NCI-H226 (cell line): ENCODE measurements at regions not wholly inside any gene's neighbourhood (a gene's known extent, or its start where the extent isn't known, plus 50 kb on each side); places are given as distances from the start of the nearest gene placed in this dataset.
A peak's percentile ranks its signal among the peaks of the same experiment; 100 is the strongest.

Source experiments
- DNase-seq: peaks from one replicate; pipeline ENCODE4 v3.0.0-alpha.2; 2015

- DNase-seq = peak; percentile 2
Measured at GRCh38 chr18:68623342-68623741, 91.6 kb downstream of the TMX3 start.

- no peak for DNase-seq
Measured at GRCh38 chr18:68611311-68611710, 103.6 kb downstream of the TMX3 start.

- DNase-seq = no peak
Measured at GRCh38 chr18:68608851-68609490, 105.9 kb downstream of the TMX3 start.

GRCh38 chr18:68607852-68608251 is 107.1 kb downstream of the TMX3 start:
- DNase-seq = no peak

GRCh38 chr18:68604256-68604655 is 110.7 kb downstream of the TMX3 start:
- no peak for DNase-seq

GRCh38 chr18:68596016-68596415 is 118.9 kb downstream of the TMX3 start:
- no peak for DNase-seq

- DNase-seq = no peak
Measured at GRCh38 chr18:68588169-68588568, 126.7 kb downstream of the TMX3 start.

GRCh38 chr18:68583685-68584084 is 131.2 kb downstream of the TMX3 start:
- DNase-seq = no peak

- no peak for DNase-seq
Measured at GRCh38 chr18:68574311-68574710, 140.6 kb downstream of the TMX3 start.

GRCh38 chr18:68569936-68570335 is 145.0 kb downstream of the TMX3 start:
- DNase-seq = no peak

GRCh38 chr18:68568364-68569155 is 146.3 kb downstream of the TMX3 start:
- DNase-seq = no peak

- no peak for DNase-seq
Measured at GRCh38 chr18:68566991-68567390, 147.9 kb downstream of the TMX3 start.

GRCh38 chr18:68564961-68565360 is 149.9 kb downstream of the TMX3 start:
- no peak for DNase-seq

- DNase-seq = no peak
Measured at GRCh38 chr18:68564351-68564750, 150.6 kb downstream of the TMX3 start.

- no peak for DNase-seq
Measured at GRCh38 chr18:68560128-68560527, 154.8 kb downstream of the TMX3 start.

GRCh38 chr18:68557183-68557582 is 157.7 kb downstream of the TMX3 start:
- DNase-seq = no peak

- DNase-seq = no peak
Measured at GRCh38 chr18:68555879-68556301, 159.0 kb downstream of the TMX3 start.

- DNase-seq = no peak
Measured at GRCh38 chr18:68548904-68549870, 165.7 kb downstream of the TMX3 start.

- no peak for DNase-seq
Measured at GRCh38 chr18:68543344-68543743, 171.6 kb downstream of the TMX3 start.

- no peak for DNase-seq
Measured at GRCh38 chr18:68542846-68543245, 172.1 kb downstream of the TMX3 start.

- no peak for DNase-seq
Measured at GRCh38 chr18:68533641-68534040, 181.3 kb downstream of the TMX3 start.

GRCh38 chr18:68532328-68532885 is 182.5 kb downstream of the TMX3 start:
- no peak for DNase-seq

- DNase-seq = no peak
Measured at GRCh38 chr18:68525091-68525490, 189.8 kb downstream of the TMX3 start.
